GM21825 (cell line): ENCODE measurements at regions not wholly inside any gene's neighbourhood (a gene's known extent, or its start where the extent isn't known, plus 50 kb on each side); places are given as distances from the start of the nearest gene placed in this dataset.
"Not testable (repeated sequence)": the region's sequence is repeated elsewhere in the genome, so short reads cannot be mapped to it uniquely, and the experiment has no call there.

ENCODE experiments used
- ATAC-seq: cut with Tn5 transposase; IDR thresholded peaks from one replicate; pipeline ENCODE4 v1.9.1; 2021; ENCODE audit warnings: mild to moderate bottlenecking, moderate library complexity; ENCODE audit not compliant: unreplicated experiment

- ATAC-seq: no peak
Measured at GRCh38 chr4:130703211-130703935, 1607.4 kb downstream of the C4orf33 start.

- ATAC-seq: no peak
Measured at GRCh38 chr4:130705023-130705422, 1609.1 kb downstream of the C4orf33 start.

- ATAC-seq: no peak
Measured at GRCh38 chr4:130712038-130712437, 1616.1 kb downstream of the C4orf33 start.

- no peak for ATAC-seq
Measured at GRCh38 chr4:130714006-130714405, 1618.1 kb downstream of the C4orf33 start.

GRCh38 chr4:130722361-130722760 lies 1626.4 kb downstream of the C4orf33 start:
- no peak for ATAC-seq

GRCh38 chr4:130736436-130737185 lies 1640.7 kb downstream of the C4orf33 start:
- ATAC-seq: no peak

GRCh38 chr4:130738233-130738632 lies 1642.3 kb downstream of the C4orf33 start:
- ATAC-seq: no peak

- no peak for ATAC-seq
Measured at GRCh38 chr4:130747842-130748241, 1651.9 kb downstream of the C4orf33 start.

- ATAC-seq: no peak
Measured at GRCh38 chr4:130753926-130754325, 1658.0 kb downstream of the C4orf33 start.

GRCh38 chr4:130760246-130760645 lies 1664.3 kb downstream of the C4orf33 start:
- no peak for ATAC-seq

GRCh38 chr4:130767384-130767783 lies 1671.4 kb downstream of the C4orf33 start:
- ATAC-seq: not testable (repeated sequence)

GRCh38 chr4:130772966-130773365 lies 1677.0 kb downstream of the C4orf33 start:
- not testable (repeated sequence) for ATAC-seq

GRCh38 chr4:130808492-130808891 lies 1712.5 kb downstream of the C4orf33 start:
- ATAC-seq: no peak

- no peak for ATAC-seq
Measured at GRCh38 chr4:130812117-130812765, 1716.3 kb downstream of the C4orf33 start.

GRCh38 chr4:130814896-130815295 lies 1718.9 kb downstream of the C4orf33 start:
- ATAC-seq: no peak

GRCh38 chr4:130820448-130820847 lies 1724.5 kb downstream of the C4orf33 start:
- no peak for ATAC-seq

GRCh38 chr4:130825284-130825683 lies 1729.3 kb downstream of the C4orf33 start:
- ATAC-seq: no peak

- ATAC-seq: no peak
Measured at GRCh38 chr4:130850019-130850524, 1754.1 kb downstream of the C4orf33 start.

GRCh38 chr4:130851107-130851506 lies 1755.2 kb downstream of the C4orf33 start:
- no peak for ATAC-seq

- no peak for ATAC-seq
Measured at GRCh38 chr4:130851932-130852331, 1756.0 kb downstream of the C4orf33 start.

GRCh38 chr4:130855533-130855932 lies 1759.6 kb downstream of the C4orf33 start:
- ATAC-seq: no peak

GRCh38 chr4:130859991-130860390 lies 1764.0 kb downstream of the C4orf33 start:
- no peak for ATAC-seq
